ENCODE measurements at regions not wholly inside any gene's neighbourhood (a gene's known extent, or its start where the extent isn't known, plus 50 kb on each side); places are given as distances from the start of the nearest gene placed in this dataset.

DNA sequence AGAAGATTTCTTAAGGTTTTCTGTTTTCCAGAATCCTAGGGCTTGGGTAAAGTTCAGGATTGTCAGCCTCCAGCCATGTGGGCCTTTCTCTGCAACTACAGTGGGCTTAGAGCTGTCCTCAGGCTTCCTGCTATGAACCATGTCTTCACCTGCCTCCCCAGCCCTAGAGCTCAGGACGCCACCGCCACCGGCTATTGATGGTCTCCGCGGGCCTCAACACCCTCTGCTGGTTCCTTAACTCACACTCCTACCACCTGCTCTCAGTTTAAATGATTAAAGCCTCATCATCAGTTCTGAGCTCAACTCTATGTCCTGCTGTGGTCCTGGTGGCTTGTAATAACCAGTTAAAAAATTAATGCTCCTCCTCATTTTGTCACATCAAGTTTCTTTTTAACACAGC, 221.0 kb downstream of the EFNB2 start:
- TF ChIP-seq, protein P1, sequence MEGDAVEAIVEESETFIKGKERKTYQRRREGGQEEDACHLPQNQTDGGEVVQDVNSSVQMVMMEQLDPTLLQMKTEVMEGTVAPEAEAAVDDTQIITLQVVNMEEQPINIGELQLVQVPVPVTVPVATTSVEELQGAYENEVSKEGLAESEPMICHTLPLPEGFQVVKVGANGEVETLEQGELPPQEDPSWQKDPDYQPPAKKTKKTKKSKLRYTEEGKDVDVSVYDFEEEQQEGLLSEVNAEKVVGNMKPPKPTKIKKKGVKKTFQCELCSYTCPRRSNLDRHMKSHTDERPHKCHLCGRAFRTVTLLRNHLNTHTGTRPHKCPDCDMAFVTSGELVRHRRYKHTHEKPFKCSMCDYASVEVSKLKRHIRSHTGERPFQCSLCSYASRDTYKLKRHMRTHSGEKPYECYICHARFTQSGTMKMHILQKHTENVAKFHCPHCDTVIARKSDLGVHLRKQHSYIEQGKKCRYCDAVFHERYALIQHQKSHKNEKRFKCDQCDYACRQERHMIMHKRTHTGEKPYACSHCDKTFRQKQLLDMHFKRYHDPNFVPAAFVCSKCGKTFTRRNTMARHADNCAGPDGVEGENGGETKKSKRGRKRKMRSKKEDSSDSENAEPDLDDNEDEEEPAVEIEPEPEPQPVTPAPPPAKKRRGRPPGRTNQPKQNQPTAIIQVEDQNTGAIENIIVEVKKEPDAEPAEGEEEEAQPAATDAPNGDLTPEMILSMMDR (IDR thresholded peaks at IDR 0.05) = no peak

DNA sequence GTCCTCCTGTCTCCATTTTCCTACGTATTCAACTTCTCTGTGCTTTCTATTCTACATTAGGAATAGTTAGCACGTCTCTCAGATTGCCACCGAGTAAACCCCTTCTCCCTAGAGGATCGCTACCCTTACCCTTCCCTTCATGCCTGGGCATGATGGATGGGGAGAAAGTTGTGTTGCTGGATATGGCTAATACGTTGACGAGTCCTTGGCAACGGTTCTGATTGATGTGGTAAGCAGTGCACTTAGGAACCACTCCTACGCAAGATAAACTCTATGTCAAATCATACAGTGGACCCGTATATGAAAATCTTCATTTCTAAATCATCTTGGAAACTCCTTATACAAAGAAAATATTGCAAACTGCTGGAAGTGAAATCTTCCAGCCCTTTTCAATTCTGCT, 224.5 kb downstream of the EFNB2 start:
- TF ChIP-seq, protein P1 (IDR thresholded peaks at IDR 0.05) = no peak

DNA sequence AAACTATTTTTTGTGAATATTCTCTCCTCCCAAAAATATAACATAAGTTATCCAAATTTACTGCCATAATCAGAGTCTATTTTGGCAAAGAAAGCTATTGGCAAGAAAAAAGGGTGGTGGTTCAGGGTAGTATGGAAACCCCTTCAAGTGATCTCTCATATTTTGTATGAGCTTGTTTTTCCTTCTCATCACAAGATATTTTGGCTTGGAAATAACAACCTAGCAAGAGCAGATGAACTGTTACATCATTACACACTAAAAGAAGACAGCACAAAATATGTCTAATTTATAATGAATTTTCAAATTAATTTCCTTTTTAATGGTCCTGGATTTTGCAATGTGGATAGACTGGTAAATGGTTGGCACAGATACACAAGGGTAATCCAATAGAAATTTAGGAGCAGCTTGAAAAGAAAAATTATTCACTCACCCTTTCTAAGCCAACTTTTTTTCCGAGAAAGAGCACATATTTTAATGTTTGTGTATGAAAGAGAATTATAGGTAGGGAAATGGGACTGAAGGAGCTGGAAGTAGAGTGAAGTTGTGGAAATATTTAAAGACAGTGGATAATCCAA, 225.1 kb downstream of the EFNB2 start:
- TF ChIP-seq, protein P1 (IDR thresholded peaks at IDR 0.05) = no peak

DNA sequence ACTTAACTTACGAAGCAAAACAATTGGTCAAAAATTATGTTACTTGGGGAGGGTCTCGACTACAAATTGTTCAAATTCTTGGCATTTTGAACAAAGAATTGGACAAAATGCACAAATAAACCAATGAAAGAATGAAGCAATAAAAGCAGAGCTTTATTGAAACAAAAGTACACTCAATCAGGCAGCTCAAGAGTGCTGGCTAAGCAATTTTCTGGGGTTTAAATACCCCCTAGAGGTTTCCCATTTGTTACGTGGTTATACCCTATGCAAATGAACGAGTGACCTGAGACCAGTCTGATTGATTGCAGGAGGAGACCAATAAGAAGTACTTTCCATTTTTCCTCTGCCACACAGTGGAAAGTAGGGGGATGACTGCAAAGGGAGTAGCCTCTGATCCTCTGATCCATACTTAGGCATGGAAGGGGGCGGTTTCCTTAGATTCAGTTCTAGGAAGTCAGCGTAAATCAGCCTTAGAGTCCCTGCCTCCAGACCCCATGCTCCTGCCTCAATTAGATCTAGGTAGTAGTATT, 228.6 kb downstream of the EFNB2 start:
- TF ChIP-seq, protein P1 (IDR thresholded peaks at IDR 0.05) = no peak

DNA sequence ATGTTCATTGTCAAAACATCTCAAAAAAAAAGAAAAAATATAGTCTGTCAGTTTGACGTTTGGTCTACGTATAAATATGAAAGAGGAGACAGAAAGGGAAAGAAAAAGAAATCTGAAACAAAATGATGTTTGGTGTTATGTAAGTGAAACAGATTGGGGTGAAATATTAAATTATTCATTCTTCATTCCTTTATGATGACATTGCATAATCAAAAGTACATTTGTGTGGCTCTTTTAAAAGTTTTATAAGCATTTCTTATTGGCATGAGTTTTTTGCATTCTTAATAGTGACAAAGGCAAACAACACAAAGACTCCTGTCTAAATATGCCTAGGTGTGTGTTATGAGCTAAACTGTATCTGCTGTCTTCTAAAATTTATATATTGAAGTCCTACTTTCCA, 232.6 kb downstream of the EFNB2 start:
- TF ChIP-seq, protein P1 (IDR thresholded peaks at IDR 0.05) = no peak

DNA sequence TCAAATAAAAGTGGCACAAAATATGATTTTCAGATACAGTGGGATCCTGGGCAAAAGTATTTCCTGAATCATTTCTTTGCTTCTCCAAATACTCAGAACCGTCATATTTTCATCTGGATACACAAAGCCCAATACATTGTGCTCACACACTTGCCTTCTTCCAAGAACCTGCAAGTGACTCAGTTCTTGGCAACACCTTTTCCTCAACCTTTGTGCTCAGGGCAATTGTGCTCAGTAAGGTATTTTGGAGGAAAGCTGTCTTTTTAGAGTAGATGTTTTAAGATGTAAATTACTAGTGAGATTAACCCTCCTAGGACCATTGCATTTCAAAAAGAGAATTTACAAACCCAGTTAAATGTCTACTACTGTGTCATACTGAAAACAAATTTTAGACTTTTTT, 233.5 kb downstream of the EFNB2 start:
- TF ChIP-seq, protein P1 (IDR thresholded peaks at IDR 0.05) = no peak

DNA sequence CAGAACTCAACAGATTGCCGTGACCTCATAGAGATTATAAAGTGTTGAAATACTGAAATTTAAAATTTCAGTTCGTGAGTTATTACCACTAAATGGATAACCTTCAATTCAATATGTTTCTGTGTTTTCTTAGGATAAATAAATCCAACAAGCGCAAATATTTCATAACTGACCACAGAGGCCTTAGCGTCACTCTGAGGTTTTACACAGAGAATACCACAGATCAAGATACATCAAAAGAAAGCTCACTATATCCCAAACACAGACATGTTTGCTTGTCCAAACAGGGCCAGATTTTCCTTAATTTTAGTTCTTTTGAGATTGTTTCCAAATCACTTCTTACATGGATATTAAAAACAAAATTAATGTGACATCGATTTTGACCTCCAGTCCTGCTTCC, 235.8 kb downstream of the EFNB2 start:
- TF ChIP-seq, protein P1 (IDR thresholded peaks at IDR 0.05) = no peak

DNA sequence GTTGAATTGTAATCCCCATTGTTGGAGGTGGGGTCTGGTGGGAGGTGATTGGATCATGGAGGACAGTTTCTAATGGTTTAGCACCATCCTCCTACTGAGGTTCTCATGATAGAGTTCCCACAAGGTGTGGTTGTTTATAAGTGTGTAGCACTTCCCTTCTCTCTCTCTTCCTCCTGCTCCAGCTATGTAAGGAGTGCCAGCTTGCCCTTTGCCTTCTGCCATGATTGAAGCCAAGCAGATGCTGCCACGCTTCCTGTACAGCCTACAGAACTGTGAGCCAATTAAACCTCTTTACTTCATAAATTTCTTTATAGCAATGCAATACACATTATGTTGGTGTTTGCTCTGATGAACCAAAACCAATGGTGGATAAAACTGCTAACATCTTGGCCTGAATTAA, 238.2 kb downstream of the EFNB2 start:
- TF ChIP-seq, protein P1 (IDR thresholded peaks at IDR 0.05) = no peak
